WTC11 (cell line): ENCODE measurements at regions not wholly inside any gene's neighbourhood (a gene's known extent, or its start where the extent isn't known, plus 50 kb on each side); places are given as distances from the start of the nearest gene placed in this dataset.

ENCODE experiments used
- ATAC-seq: fragments of 200-7000 bp; cut with Tn5 transposase; 2 replicates; pipeline ENCODE4 v1.10.0; 2021; ENCODE audit warnings: mild to moderate bottlenecking, moderate library complexity
- CTCF ChIA-PET: fragments of 300-600 bp; sonication (Branson Sonifier 250); formaldehyde crosslinking; loops from one replicate; lab custom pipeline; 2021; ENCODE audit warnings: antibody characterized with exemption; lab: Charles Lee
- POLR2A ChIA-PET: fragments of 350-600 bp; sonication (Branson Sonifier 250); formaldehyde crosslinking; loops from one replicate; lab custom pipeline; 2021; ENCODE audit warnings: antibody characterized with exemption; lab: Charles Lee
- DNase-seq: peaks from one replicate; pipeline ENCODE4 v3.0.0; 2021; ENCODE audit warnings: low spot score
- H3K27ac Mint-ChIP-seq: 2 replicates; pipeline ENCODE4 v1.8.0; 2021; ENCODE audit warnings: mixed read lengths
- H3K27me3 Mint-ChIP-seq: 2 replicates; pipeline ENCODE4 v1.8.0; 2021; ENCODE audit warnings: low read depth, mild to moderate bottlenecking, moderate library complexity, mixed read lengths
- H3K36me3 Mint-ChIP-seq: 2 replicates; pipeline ENCODE4 v1.8.0; 2021; ENCODE audit warnings: mixed read lengths
- H3K4me1 Mint-ChIP-seq: 2 replicates; pipeline ENCODE4 v1.8.0; 2022; ENCODE audit warnings: mixed read lengths
- H3K4me3 Mint-ChIP-seq: 2 replicates; pipeline ENCODE4 v1.8.0; 2021; ENCODE audit warnings: mild to moderate bottlenecking, moderate library complexity, mixed read lengths
- H3K9me3 Mint-ChIP-seq: 2 replicates; pipeline ENCODE4 v1.8.0; 2021; ENCODE audit warnings: mixed read lengths
- ARID4B ChIP-seq: sonication (generic); formaldehyde crosslinking; IDR thresholded peaks from 2 replicates; pipeline ENCODE4 v1.8.0; 2023; ENCODE audit warnings: missing genetic modification reagents, mild to moderate bottlenecking, borderline replicate concordance
- ATF3 ChIP-seq: sonication (generic); formaldehyde crosslinking; conservative IDR thresholded peaks from 2 replicates; pipeline ENCODE4 v1.8.1; 2022; ENCODE audit warnings: mild to moderate bottlenecking, missing genetic modification reagents
- ATF6 ChIP-seq: sonication (generic); formaldehyde crosslinking; IDR thresholded peaks from 2 replicates; pipeline ENCODE4 v1.8.1; 2023; ENCODE audit warnings: mild to moderate bottlenecking, missing genetic modification reagents
- E2F5 ChIP-seq: sonication (generic); formaldehyde crosslinking; IDR thresholded peaks from 2 replicates; pipeline ENCODE4 v1.8.1; 2022; ENCODE audit warnings: mild to moderate bottlenecking, moderate library complexity, missing genetic modification reagents
- ELF4 ChIP-seq: sonication (generic); formaldehyde crosslinking; IDR thresholded peaks from 2 replicates; pipeline ENCODE4 v1.8.1; 2022; ENCODE audit warnings: low read depth, mild to moderate bottlenecking, moderate library complexity, missing genetic modification reagents
- FOXK1 ChIP-seq: sonication (generic); formaldehyde crosslinking; IDR thresholded peaks from 2 replicates; pipeline ENCODE4 v1.8.0; 2022; ENCODE audit warnings: mild to moderate bottlenecking, moderate library complexity, missing genetic modification reagents
- HMGA2 ChIP-seq: fragments of 250-450 bp; sonication (Bioruptor Pico); IDR thresholded peaks from 2 replicates; pipeline ENCODE4 v1.4.0; 2021; ENCODE audit warnings: mild to moderate bottlenecking, moderate library complexity
- NFYB ChIP-seq: sonication (generic); formaldehyde crosslinking; conservative IDR thresholded peaks from 2 replicates; pipeline ENCODE4 v1.8.0; 2022; ENCODE audit warnings: low read depth, missing genetic modification reagents
- NR3C1 ChIP-seq: sonication (generic); formaldehyde crosslinking; conservative IDR thresholded peaks from 2 replicates; pipeline ENCODE4 v1.8.1; 2023; ENCODE audit warnings: low read depth, mild to moderate bottlenecking, missing genetic modification reagents
- SP1 ChIP-seq: sonication (generic); formaldehyde crosslinking; conservative IDR thresholded peaks from 2 replicates; pipeline ENCODE4 v1.8.1; 2022; ENCODE audit warnings: missing genetic modification reagents
- TEAD1 ChIP-seq: sonication (generic); formaldehyde crosslinking; IDR thresholded peaks from 2 replicates; pipeline ENCODE4 v1.8.0; 2022; ENCODE audit warnings: mild to moderate bottlenecking, missing genetic modification reagents
- ZBTB21 ChIP-seq: sonication (generic); formaldehyde crosslinking; IDR thresholded peaks from 2 replicates; pipeline ENCODE4 v1.8.1; 2023; ENCODE audit warnings: mild to moderate bottlenecking, missing genetic modification reagents, borderline replicate concordance
- ZNF121 ChIP-seq: sonication (generic); formaldehyde crosslinking; IDR thresholded peaks from 2 replicates; pipeline ENCODE4 v1.8.0; 2023; ENCODE audit warnings: missing genetic modification reagents
- ZNF219 ChIP-seq: sonication (generic); formaldehyde crosslinking; IDR thresholded peaks from 2 replicates; pipeline ENCODE4 v1.8.0; 2023; ENCODE audit warnings: missing genetic modification reagents, mild to moderate bottlenecking, borderline replicate concordance
- ZNF263 ChIP-seq: sonication (generic); formaldehyde crosslinking; IDR thresholded peaks from 2 replicates; pipeline ENCODE4 v1.8.1; 2022; ENCODE audit warnings: low read depth, mild to moderate bottlenecking, moderate library complexity, missing genetic modification reagents
- ZNF317 ChIP-seq: sonication (generic); formaldehyde crosslinking; IDR thresholded peaks from 2 replicates; pipeline ENCODE4 v1.8.1; 2023; ENCODE audit warnings: low read depth, mild to moderate bottlenecking, moderate library complexity, missing genetic modification reagents, borderline replicate concordance
- TF ChIP-seq, protein P1 (sequence below): sonication (generic); formaldehyde crosslinking; IDR thresholded peaks from 2 replicates; pipeline ENCODE4 v1.8.1; 2023; ENCODE audit warnings: mild to moderate bottlenecking, missing genetic modification reagents, borderline replicate concordance
- TF ChIP-seq, protein P2 (sequence below): sonication (generic); formaldehyde crosslinking; IDR thresholded peaks from 2 replicates; pipeline ENCODE4 v1.8.1; 2022; ENCODE audit warnings: mild to moderate bottlenecking, missing genetic modification reagents, moderate library complexity, borderline replicate concordance
- TF ChIP-seq, protein P3 (sequence below): sonication (generic); formaldehyde crosslinking; IDR thresholded peaks from 2 replicates; pipeline ENCODE4 v1.8.1; 2022; ENCODE audit warnings: low read depth, missing genetic modification reagents, borderline replicate concordance

DNA sequence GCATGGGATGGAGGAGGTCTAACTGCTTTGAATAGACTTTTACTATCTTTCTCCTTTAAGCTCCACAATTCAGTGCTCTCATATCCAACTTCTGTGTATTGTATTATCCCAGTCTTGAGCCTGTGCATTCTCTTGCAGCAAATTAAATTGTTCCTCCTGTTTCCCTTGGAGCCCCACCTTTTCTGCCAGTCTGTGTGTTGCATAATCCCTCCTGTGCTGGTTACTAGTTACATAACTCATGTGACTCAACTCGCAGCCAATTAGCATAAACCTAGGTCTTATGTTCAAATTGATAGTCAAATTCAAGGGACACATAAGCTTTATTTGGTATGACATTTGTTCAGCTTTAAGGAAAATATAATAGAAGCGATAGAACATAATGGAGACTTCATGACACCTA is 1863.5 kb downstream of the MRPL39 start:
- ChIA-PET CTCF (no interaction called here), POLR2A (no interaction called here)
- no peak overlapping the region for H3K27ac Mint-ChIP-seq
- H3K27me3 Mint-ChIP-seq, result no peaks in the 10 kb centered on the region
- H3K4me3 Mint-ChIP-seq, result no peak overlapping the region
- peaks cover 36% of the 10 kb centered on the region for H3K36me3 Mint-ChIP-seq
- no peak for TF ChIP-seq NFYB
- TF ChIP-seq NR3C1, result no peak
- no peak for TF ChIP-seq ZBTB21 (CRISPR knock-in tag)
- TF ChIP-seq ZNF263, result no peak
- no peak for TF ChIP-seq ZNF317 (CRISPR knock-in tag)
- no peak for TF ChIP-seq ELF4
- ATAC-seq, result no peak
- DNase-seq, result no peak
- H3K4me1 Mint-ChIP-seq, result peaks cover 3% of the 10 kb centered on the region
- peaks cover 49% of the 10 kb centered on the region for H3K9me3 Mint-ChIP-seq

DNA sequence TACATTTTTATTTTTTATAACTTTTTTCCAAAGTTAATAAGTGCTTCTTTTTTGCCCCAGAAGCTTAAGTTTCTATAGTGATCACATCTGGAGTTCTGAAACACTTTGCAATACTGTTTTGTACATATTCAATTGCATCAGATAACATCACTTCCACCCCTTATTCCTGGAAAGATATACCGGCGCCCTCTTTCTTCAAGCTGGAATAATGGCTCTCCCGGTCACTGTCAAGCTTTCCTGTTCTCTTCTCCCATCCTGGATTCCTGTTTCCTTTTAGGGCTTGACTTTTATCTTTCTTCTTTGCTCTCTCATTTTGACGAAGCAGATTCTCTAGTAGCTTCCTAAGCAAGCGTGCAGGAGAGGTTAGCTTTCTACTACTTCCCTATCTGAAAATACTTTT is 1866.8 kb downstream of the MRPL39 start:
- Mint-ChIP-seq H3K27me3 (no peaks in the 10 kb centered on the region), H3K36me3 (peaks cover 15% of the 10 kb centered on the region), H3K9me3 (peaks cover 25% of the 10 kb centered on the region), H3K4me3 (no peak overlapping the region), H3K27ac (no peak overlapping the region), H3K4me1 (peaks cover 3% of the 10 kb centered on the region)
- ChIA-PET CTCF (interaction anchor here (0.6 to 1.1 kb wide), 3 partner anchors 15 to 253 kb away, joined by 3 to 6 read pairs (median 3); no protein-coding TSS in a partner anchor), POLR2A (interaction anchor here (0.5 kb wide), 1 partner anchor 29 kb away, joined by 3 read pairs; no protein-coding TSS in a partner anchor)
- peak; percentile 51 for ATAC-seq
- DNase-seq, result no peak
- no peak for TF ChIP-seq ARID4B (CRISPR knock-in tag)
- TF ChIP-seq, protein P1, sequence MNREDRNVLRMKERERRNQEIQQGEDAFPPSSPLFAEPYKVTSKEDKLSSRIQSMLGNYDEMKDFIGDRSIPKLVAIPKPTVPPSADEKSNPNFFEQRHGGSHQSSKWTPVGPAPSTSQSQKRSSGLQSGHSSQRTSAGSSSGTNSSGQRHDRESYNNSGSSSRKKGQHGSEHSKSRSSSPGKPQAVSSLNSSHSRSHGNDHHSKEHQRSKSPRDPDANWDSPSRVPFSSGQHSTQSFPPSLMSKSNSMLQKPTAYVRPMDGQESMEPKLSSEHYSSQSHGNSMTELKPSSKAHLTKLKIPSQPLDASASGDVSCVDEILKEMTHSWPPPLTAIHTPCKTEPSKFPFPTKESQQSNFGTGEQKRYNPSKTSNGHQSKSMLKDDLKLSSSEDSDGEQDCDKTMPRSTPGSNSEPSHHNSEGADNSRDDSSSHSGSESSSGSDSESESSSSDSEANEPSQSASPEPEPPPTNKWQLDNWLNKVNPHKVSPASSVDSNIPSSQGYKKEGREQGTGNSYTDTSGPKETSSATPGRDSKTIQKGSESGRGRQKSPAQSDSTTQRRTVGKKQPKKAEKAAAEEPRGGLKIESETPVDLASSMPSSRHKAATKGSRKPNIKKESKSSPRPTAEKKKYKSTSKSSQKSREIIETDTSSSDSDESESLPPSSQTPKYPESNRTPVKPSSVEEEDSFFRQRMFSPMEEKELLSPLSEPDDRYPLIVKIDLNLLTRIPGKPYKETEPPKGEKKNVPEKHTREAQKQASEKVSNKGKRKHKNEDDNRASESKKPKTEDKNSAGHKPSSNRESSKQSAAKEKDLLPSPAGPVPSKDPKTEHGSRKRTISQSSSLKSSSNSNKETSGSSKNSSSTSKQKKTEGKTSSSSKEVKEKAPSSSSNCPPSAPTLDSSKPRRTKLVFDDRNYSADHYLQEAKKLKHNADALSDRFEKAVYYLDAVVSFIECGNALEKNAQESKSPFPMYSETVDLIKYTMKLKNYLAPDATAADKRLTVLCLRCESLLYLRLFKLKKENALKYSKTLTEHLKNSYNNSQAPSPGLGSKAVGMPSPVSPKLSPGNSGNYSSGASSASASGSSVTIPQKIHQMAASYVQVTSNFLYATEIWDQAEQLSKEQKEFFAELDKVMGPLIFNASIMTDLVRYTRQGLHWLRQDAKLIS (CRISPR knock-in tag), result no peak
- no peak for TF ChIP-seq HMGA2 (CRISPR knock-in tag)
- no peak for TF ChIP-seq SP1 (CRISPR knock-in tag)
- no peak for TF ChIP-seq NR3C1
- TF ChIP-seq TEAD1, result no peak
- TF ChIP-seq ZNF317 (CRISPR knock-in tag), result no peak
- TF ChIP-seq ATF3 (CRISPR knock-in tag), result no peak
- no peak for TF ChIP-seq ATF6
- no peak for TF ChIP-seq ZBTB21 (CRISPR knock-in tag)
- no peak for TF ChIP-seq ZNF219 (CRISPR knock-in tag)
- TF ChIP-seq FOXK1 (CRISPR knock-in tag), result no peak
- TF ChIP-seq, protein P2, sequence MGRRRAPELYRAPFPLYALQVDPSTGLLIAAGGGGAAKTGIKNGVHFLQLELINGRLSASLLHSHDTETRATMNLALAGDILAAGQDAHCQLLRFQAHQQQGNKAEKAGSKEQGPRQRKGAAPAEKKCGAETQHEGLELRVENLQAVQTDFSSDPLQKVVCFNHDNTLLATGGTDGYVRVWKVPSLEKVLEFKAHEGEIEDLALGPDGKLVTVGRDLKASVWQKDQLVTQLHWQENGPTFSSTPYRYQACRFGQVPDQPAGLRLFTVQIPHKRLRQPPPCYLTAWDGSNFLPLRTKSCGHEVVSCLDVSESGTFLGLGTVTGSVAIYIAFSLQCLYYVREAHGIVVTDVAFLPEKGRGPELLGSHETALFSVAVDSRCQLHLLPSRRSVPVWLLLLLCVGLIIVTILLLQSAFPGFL, result no peak
- TF ChIP-seq ZNF121 (CRISPR knock-in tag), result no peak
- TF ChIP-seq, protein P3, sequence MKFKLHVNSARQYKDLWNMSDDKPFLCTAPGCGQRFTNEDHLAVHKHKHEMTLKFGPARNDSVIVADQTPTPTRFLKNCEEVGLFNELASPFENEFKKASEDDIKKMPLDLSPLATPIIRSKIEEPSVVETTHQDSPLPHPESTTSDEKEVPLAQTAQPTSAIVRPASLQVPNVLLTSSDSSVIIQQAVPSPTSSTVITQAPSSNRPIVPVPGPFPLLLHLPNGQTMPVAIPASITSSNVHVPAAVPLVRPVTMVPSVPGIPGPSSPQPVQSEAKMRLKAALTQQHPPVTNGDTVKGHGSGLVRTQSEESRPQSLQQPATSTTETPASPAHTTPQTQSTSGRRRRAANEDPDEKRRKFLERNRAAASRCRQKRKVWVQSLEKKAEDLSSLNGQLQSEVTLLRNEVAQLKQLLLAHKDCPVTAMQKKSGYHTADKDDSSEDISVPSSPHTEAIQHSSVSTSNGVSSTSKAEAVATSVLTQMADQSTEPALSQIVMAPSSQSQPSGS (CRISPR knock-in tag), result no peak
- TF ChIP-seq E2F5 (CRISPR knock-in tag), result no peak
